ENCODE measurements at regions not wholly inside any gene's neighbourhood (a gene's known extent, or its start where the extent isn't known, plus 50 kb on each side); places are given as distances from the start of the nearest gene placed in this dataset.

DNA sequence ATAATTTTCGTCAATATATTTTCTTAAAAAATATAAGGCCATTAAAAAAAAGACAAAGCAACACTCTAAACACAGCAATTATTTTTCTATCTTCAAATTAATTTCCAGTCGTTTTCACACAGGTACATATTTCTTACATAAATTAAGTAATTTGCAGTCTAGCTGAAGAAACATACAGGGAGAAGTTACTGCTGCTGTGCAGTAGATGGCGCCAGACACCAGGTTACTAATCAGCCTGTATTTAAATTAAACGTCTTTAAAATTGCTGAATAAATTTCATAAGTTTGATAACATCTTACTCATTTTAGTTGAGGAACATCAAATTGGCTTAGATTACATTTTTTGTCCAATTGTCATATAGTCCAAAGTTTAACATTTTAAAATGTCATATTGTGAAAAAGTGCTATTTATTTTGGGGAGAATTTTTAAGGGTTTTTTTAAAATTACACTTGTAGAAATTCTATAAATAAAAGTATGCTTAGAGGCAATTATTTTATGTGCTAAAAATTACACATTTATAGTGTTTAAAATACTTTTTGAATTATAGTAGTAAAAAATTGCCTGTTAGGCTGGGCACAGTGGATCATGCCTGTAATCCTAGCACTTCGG lies 88.4 kb downstream of the PMAIP1 start:
- no peak for DNase-seq (ENCODE audit: low spot score in 2 of 2)
- Histone ChIP-seq H3K4me3 (no peak overlapping the region), H3K9me3 (no peaks in the 10 kb centered on the region), H3K36me3 (no peaks in the 10 kb centered on the region), H3K27me3 (peaks cover 0 to 3% of the 10 kb centered on the region in 2 donors), H3K27ac (no peak overlapping the region), H3K4me1 (no peaks in the 10 kb centered on the region)
- TF ChIP-seq CTCF (IDR thresholded peaks at IDR 0.05) (peak; percentile 48 to 88 (median 74)), POLR2A (IDR thresholded peaks at IDR 0.05) (no peak)
- intact Hi-C loops (cut with DNase I; ENCODE audit: low total_unique reads): no loop called here

DNA sequence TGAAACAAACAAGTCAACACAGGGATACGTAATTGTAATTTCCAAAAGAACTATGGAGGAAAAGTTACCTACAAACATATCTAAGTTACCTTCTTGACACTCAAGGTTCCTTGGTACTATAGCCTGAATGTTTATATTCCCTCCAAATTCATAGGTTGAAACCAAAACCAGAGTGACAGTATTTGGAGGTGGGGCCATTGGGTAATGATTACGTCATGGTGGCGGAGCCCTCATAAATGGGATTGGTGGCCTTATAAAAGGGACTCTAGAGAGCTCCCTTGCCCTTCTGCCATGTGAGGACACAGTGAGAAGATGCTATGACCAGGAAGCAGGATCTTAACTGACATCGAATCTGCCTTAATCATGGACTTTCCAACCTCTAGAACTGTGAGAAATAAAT lies 87.3 kb downstream of the PMAIP1 start:
- Histone ChIP-seq H3K27ac (no peak overlapping the region), H3K27me3 (peaks cover 0 to 3% of the 10 kb centered on the region in 2 donors), H3K4me3 (no peak overlapping the region), H3K36me3 (no peaks in the 10 kb centered on the region), H3K9me3 (no peaks in the 10 kb centered on the region), H3K4me1 (no peaks in the 10 kb centered on the region)
- intact Hi-C loops (cut with DNase I; ENCODE audit: low total_unique reads): no loop called here
- DNase-seq (ENCODE audit: low spot score in 2 of 2): no peak
- TF ChIP-seq POLR2AphosphoS5 (IDR thresholded peaks at IDR 0.05) (no peak), CTCF (IDR thresholded peaks at IDR 0.05) (no peak), POLR2A (IDR thresholded peaks at IDR 0.05) (no peak)

DNA sequence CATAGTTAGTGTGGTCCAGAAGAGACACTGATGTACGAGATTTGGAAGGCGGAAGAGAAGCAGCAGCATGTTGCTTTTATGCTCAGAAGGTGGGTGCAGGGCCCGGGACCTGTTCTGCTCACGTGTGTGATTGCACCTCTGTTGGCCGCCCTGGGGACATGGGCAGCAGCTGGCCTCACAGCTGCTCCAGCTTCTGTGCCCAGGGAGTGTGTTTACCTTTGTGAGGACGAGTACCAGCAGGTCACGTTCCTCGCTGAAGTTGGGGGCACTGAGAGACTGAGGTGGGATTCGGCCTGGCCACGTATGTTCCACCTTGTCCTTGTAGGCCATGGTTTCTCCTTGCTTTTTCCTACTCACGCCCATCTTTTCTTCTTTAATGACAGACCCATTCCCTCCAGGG lies 86.3 kb downstream of the PMAIP1 start:
- Histone ChIP-seq H3K27me3 (no peaks in the 10 kb centered on the region), H3K4me3 (no peak overlapping the region), H3K36me3 (no peaks in the 10 kb centered on the region), H3K27ac (no peak overlapping the region), H3K4me1 (no peaks in the 10 kb centered on the region), H3K9me3 (no peaks in the 10 kb centered on the region)
- TF ChIP-seq POLR2AphosphoS5 (IDR thresholded peaks at IDR 0.05): no peak
- no peak for TF ChIP-seq CTCF (IDR thresholded peaks at IDR 0.05)
- no peak for TF ChIP-seq POLR2A (IDR thresholded peaks at IDR 0.05)
- DNase-seq (ENCODE audit: low spot score in 2 of 2): no peak
- intact Hi-C loops (cut with DNase I; ENCODE audit: low total_unique reads): no loop called here

DNA sequence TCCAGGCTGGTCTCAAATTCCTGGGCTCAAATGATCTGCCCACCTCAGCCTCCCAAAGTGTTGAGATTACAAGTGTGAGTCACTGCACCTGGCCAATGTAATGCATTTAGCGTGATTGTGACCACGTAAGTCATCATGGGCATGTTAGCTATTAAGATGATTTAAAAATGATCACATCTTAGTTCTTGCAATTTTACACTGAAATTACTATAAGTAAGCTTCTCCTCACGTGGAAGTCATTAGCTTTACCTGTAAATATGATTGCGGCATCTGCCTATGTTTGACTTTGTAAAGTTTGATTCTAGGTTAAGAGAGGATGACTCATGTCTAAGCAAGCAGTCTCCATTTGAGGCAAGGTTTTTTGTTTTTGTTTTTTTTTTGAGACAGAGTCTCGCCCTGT lies 85.5 kb downstream of the PMAIP1 start:
- Histone ChIP-seq H3K36me3 (no peaks in the 10 kb centered on the region), H3K27ac (no peak overlapping the region), H3K9me3 (no peaks in the 10 kb centered on the region), H3K27me3 (no peaks in the 10 kb centered on the region), H3K4me1 (no peaks in the 10 kb centered on the region), H3K4me3 (no peak overlapping the region)
- intact Hi-C loops (cut with DNase I; ENCODE audit: low total_unique reads): no loop called here
- TF ChIP-seq POLR2A (IDR thresholded peaks at IDR 0.05) (no peak), POLR2AphosphoS5 (IDR thresholded peaks at IDR 0.05) (no peak), CTCF (IDR thresholded peaks at IDR 0.05) (no peak)
- DNase-seq (ENCODE audit: low spot score in 2 of 2): no peak

GRCh38 chr18:59983506-59983905 lies 83.7 kb downstream of the PMAIP1 start:
- TF ChIP-seq CTCF (IDR thresholded peaks at IDR 0.05) (no peak), POLR2AphosphoS5 (IDR thresholded peaks at IDR 0.05) (no peak), POLR2A (IDR thresholded peaks at IDR 0.05) (no peak)
- Histone ChIP-seq H3K27ac (no peak overlapping the region), H3K36me3 (no peaks in the 10 kb centered on the region), H3K27me3 (no peaks in the 10 kb centered on the region), H3K9me3 (no peaks in the 10 kb centered on the region), H3K4me1 (no peaks in the 10 kb centered on the region), H3K4me3 (no peak overlapping the region)
- DNase-seq (ENCODE audit: low spot score in 2 of 2): no peak
- intact Hi-C loops (cut with DNase I; ENCODE audit: low total_unique reads): no loop called here

All from breast epithelium (tissue), 4 donors.